GM12878 (cell line): ENCODE measurements at regions not wholly inside any gene's neighbourhood (a gene's known extent, or its start where the extent isn't known, plus 50 kb on each side); places are given as distances from the start of the nearest gene placed in this dataset.

Experiments used
- BCLAF1 ChIP-seq: fragments of 450-650 bp; IDR thresholded peaks from 2 replicates; pipeline ENCODE4 v1.6.1; 2017; ENCODE audit warnings: antibody characterized with exemption, mild to moderate bottlenecking, moderate library complexity
- CBFB ChIP-seq: IDR thresholded peaks from 2 replicates; pipeline ENCODE4 v1.6.1; 2016; ENCODE audit warnings: antibody characterized with exemption, low read depth
- CHD1 ChIP-seq: IDR thresholded peaks from 2 replicates; pipeline ENCODE4 v1.6.1; 2012; ENCODE audit warnings: low read depth, low read length, improper control_type of control experiment
- CTCF ChIP-seq, 3 experiments: IDR thresholded peaks in 2 of 3; conservative IDR thresholded peaks in 1 of 3; 2 replicates each; pipeline ENCODE4 v1.5.1; 2011; ENCODE audit warnings: low read depth in 3 of 3, low read length in 3 of 3, mild to moderate bottlenecking in 3 of 3, control low read depth in 2 of 3, moderate library complexity in 2 of 3, inconsistent platforms in 1 of 3, mixed read lengths in 1 of 3; ENCODE audit not compliant: control insufficient read depth in 2 of 3, insufficient read depth in 1 of 3; ENCODE audit errors: extremely low read depth in 1 of 3
- EGR1 ChIP-seq, 2 experiments: IDR thresholded peaks; 1 replicate in 1 of 2; 2 replicates in 1 of 2; pipeline ENCODE4 v1.6.1; 2011 to 2012; ENCODE audit warnings: low read depth in 2 of 2, low read length in 2 of 2, borderline replicate concordance in 1 of 2, mild to moderate bottlenecking in 1 of 2, moderate library complexity in 1 of 2
- EP300 ChIP-seq, 2 experiments: fragments of 150-350 bp in 1 of 2; IDR thresholded peaks; 2 replicates each; pipeline ENCODE4 v1.6.1; 2011 to 2012; ENCODE audit warnings: low read depth in 2 of 2, low read length in 2 of 2, borderline replicate concordance in 1 of 2, improper control_type of control experiment in 1 of 2, inconsistent platforms in 1 of 2; ENCODE audit not compliant: control insufficient read depth in 1 of 2
- FOXM1 ChIP-seq: IDR thresholded peaks from 2 replicates; pipeline ENCODE4 v1.6.1; 2012; ENCODE audit warnings: low read depth, mild to moderate bottlenecking, inconsistent platforms, low read length, moderate library complexity
- IRF3 ChIP-seq: fragments of 450-650 bp; IDR thresholded peaks from 2 replicates; pipeline ENCODE4 v1.6.1; 2014; ENCODE audit warnings: mild to moderate bottlenecking
- POLR2A ChIP-seq: IDR thresholded peaks from 2 replicates; pipeline ENCODE4 v1.6.1; 2011; ENCODE audit warnings: low read depth, mild to moderate bottlenecking, low read length
- POLR2AphosphoS5 ChIP-seq: IDR thresholded peaks from 2 replicates; pipeline ENCODE4 v1.6.1; 2011; ENCODE audit warnings: mild to moderate bottlenecking, low read length, inconsistent platforms
- SKIL ChIP-seq: fragments of 450-650 bp; IDR thresholded peaks from 2 replicates; pipeline ENCODE4 v1.6.1; 2017; ENCODE audit warnings: mild to moderate bottlenecking, low read depth, inconsistent platforms; ENCODE audit not compliant: poor library complexity, severe bottlenecking
- USF1 ChIP-seq: IDR thresholded peaks from 2 replicates; pipeline ENCODE4 v1.6.1; 2011; ENCODE audit warnings: borderline replicate concordance, low read depth, mild to moderate bottlenecking, moderate library complexity, mixed read lengths, low read length; ENCODE audit not compliant: insufficient read depth; ENCODE audit errors: extremely low read length
- ZNF274 ChIP-seq: IDR thresholded peaks from one replicate; pipeline ENCODE4 v1.8.0; 2011; ENCODE audit not compliant: insufficient read length, insufficient read depth
- ZNF622 ChIP-seq: fragments of 450-650 bp; IDR thresholded peaks from 2 replicates; pipeline ENCODE4 v1.6.1; 2017; ENCODE audit warnings: mild to moderate bottlenecking, inconsistent platforms

GRCh38 chr6:23630726-23631635 is 495.0 kb upstream of the NRSN1 start:
- no peak for TF ChIP-seq USF1
- no peak for TF ChIP-seq CBFB
- TF ChIP-seq FOXM1: no peak
- no peak for TF ChIP-seq EGR1 (IDR thresholded peaks at IDR 0.05; ENCODE audit: borderline replicate concordance in 1 of 2, low read depth in 2 of 2, low read length in 2 of 2)
- TF ChIP-seq POLR2A: no peak
- TF ChIP-seq CTCF (IDR thresholded peaks at IDR 0.05 in 2 of 3, conservative IDR thresholded peaks at IDR 0.05 in 1 of 3; ENCODE audit: control insufficient read depth in 2 of 3, extremely low read depth in 1 of 3, insufficient read depth in 1 of 3, low read depth in 3 of 3, low read length in 3 of 3): no peak
- no peak for TF ChIP-seq IRF3
- no peak for TF ChIP-seq ZNF622
- TF ChIP-seq EP300 (IDR thresholded peaks at IDR 0.05; ENCODE audit: borderline replicate concordance in 1 of 2, control insufficient read depth in 1 of 2, low read depth in 2 of 2, low read length in 2 of 2): no peak
- no peak for TF ChIP-seq ZNF274
- TF ChIP-seq CHD1: no peak
- no peak for TF ChIP-seq POLR2AphosphoS5
- no peak for TF ChIP-seq SKIL
- no peak for TF ChIP-seq BCLAF1
